Uterus (tissue), 3 donors: ENCODE measurements at regions not wholly inside any gene's neighbourhood (a gene's known extent, or its start where the extent isn't known, plus 50 kb on each side); places are given as distances from the start of the nearest gene placed in this dataset.

Experiments
- DNase-seq, 2 donors: peaks; one replicate each; pipeline ENCODE4 v3.0.0-alpha.2; 2019 to 2020
- H3K27ac ChIP-seq, 2 donors: fragments of 200-600 bp; sonication (generic); 1 replicate in 1 of 2; 2 replicates in 1 of 2; pipeline ENCODE4 v1.5.1; 2016 to 2018
- H3K27me3 ChIP-seq, 2 donors: fragments of 200-600 bp; sonication (generic); one replicate each; pipeline ENCODE4 v1.5.1; 2018 to 2019; ENCODE audit warnings: control low read depth in 1 of 2
- H3K36me3 ChIP-seq, 2 donors: fragments of 200-600 bp; sonication (generic); one replicate each; pipeline ENCODE4 v1.5.1; 2019; ENCODE audit warnings: control low read depth in 1 of 2
- H3K4me1 ChIP-seq, 2 donors: fragments of 200-600 bp; sonication (generic); one replicate each; pipeline ENCODE4 v1.5.1; 2018 to 2019; ENCODE audit warnings: control low read depth in 1 of 2
- H3K4me3 ChIP-seq, 2 donors: fragments of 200-600 bp; sonication (generic); 1 replicate in 1 of 2; 2 replicates in 1 of 2; pipeline ENCODE4 v1.5.1; 2018 to 2019; ENCODE audit warnings: mild to moderate bottlenecking in 1 of 2
- H3K9me3 ChIP-seq, 2 donors: fragments of 200-600 bp; sonication (generic); one replicate each; pipeline ENCODE4 v1.5.1; 2019; ENCODE audit warnings: control low read depth in 1 of 2
- POLR2A ChIP-seq, 2 donors: fragments of 450-650 bp; IDR thresholded peaks; one replicate each; pipeline ENCODE4 v1.6.1; 2016; ENCODE audit warnings: antibody characterized with exemption in 2 of 2, mild to moderate bottlenecking in 1 of 2, moderate library complexity in 1 of 2
- intact Hi-C: fragments of 100-400 bp; cut with DNase I; formaldehyde crosslinking; loops from one replicate; pipeline ENCODE4 v1.15.1; 2023; ENCODE audit warnings: low total_unique reads
- TF ChIP-seq, protein P1 (sequence below), 4 experiments: fragments of 200-600 bp in 2 of 4; fragments of 450-650 bp in 2 of 4; sonication (generic) in 2 of 4; IDR thresholded peaks; one replicate each; pipeline ENCODE4 v1.5.1; 2016 to 2019; ENCODE audit warnings: antibody characterized with exemption in 4 of 4, mild to moderate bottlenecking in 2 of 4, moderate library complexity in 1 of 4
- donor health status: DM: yes; HTN: yes; CAD: no.

GRCh38 chr7:47678641-47679380 is 96.9 kb upstream of the TNS3 start:
- no peaks in the 10 kb centered on the region for H3K9me3 ChIP-seq
- H3K4me3 ChIP-seq: no peak overlapping the region
- H3K27me3 ChIP-seq: no peaks in the 10 kb centered on the region
- H3K36me3 ChIP-seq: no peaks in the 10 kb centered on the region
- TF ChIP-seq, protein P1, sequence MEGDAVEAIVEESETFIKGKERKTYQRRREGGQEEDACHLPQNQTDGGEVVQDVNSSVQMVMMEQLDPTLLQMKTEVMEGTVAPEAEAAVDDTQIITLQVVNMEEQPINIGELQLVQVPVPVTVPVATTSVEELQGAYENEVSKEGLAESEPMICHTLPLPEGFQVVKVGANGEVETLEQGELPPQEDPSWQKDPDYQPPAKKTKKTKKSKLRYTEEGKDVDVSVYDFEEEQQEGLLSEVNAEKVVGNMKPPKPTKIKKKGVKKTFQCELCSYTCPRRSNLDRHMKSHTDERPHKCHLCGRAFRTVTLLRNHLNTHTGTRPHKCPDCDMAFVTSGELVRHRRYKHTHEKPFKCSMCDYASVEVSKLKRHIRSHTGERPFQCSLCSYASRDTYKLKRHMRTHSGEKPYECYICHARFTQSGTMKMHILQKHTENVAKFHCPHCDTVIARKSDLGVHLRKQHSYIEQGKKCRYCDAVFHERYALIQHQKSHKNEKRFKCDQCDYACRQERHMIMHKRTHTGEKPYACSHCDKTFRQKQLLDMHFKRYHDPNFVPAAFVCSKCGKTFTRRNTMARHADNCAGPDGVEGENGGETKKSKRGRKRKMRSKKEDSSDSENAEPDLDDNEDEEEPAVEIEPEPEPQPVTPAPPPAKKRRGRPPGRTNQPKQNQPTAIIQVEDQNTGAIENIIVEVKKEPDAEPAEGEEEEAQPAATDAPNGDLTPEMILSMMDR (IDR thresholded peaks at IDR 0.05): no peak
- no peak for TF ChIP-seq POLR2A (IDR thresholded peaks at IDR 0.05)
- intact Hi-C loops: no loop called here
- H3K27ac ChIP-seq: no peak overlapping the region
- H3K4me1 ChIP-seq: no peaks in the 10 kb centered on the region
- no peak for DNase-seq

- Histone ChIP-seq H3K9me3 (no peaks in the 10 kb centered on the region), H3K36me3 (no peaks in the 10 kb centered on the region), H3K27me3 (no peaks in the 10 kb centered on the region), H3K27ac (no peak overlapping the region), H3K4me1 (no peaks in the 10 kb centered on the region), H3K4me3 (no peak overlapping the region)
- intact Hi-C loops: no loop called here
- DNase-seq: no peak
- no peak for TF ChIP-seq POLR2A (IDR thresholded peaks at IDR 0.05)
- TF ChIP-seq, protein P1 (IDR thresholded peaks at IDR 0.05): no peak
These were observed 95.8 kb upstream of the TNS3 start for GRCh38 chr7:47677664-47678063.

DNA sequence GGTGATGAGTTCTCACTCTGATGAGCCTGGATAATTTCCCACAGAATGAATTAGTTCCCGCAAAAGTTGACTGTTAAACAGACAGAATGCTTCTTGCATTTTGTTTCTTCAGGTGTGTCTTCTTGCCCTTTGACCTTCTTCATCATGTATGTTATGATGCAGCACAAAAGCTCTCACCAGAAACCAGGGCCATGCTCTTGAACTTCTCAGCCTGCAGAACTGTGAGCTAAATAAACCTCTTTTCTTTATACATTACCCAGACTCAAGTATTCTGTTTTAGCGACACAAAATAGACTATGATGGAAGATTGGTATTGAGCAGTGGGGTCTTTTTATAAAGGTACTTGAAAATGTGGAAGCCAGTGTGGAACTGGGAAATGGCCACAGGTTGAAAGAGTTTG is 95.2 kb upstream of the TNS3 start:
- TF ChIP-seq POLR2A (IDR thresholded peaks at IDR 0.05): no peak
- TF ChIP-seq, protein P1 (IDR thresholded peaks at IDR 0.05): no peak
- intact Hi-C loops: no loop called here

DNA sequence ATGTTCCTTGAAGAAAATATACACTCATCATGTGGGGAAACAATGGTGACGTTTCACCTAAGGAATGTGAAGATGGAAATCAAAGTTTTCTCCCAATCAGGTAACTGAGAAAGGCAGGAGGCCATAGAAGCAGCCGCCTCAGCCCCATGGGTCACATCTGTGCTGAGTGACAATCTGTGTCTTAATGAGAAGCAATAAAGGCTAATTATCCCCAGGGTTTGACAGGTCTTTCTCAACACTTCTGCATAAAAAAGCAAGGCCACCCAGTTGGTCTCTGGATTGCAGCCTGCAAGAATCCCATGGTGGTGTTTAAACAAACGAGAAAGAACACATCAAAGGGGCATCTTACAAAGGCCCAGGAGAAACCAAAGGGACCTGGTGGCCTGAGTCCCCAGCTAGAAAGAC is 91.1 kb upstream of the TNS3 start:
- Histone ChIP-seq H3K36me3 (no peaks in the 10 kb centered on the region), H3K27ac (no peak overlapping the region), H3K27me3 (no peaks in the 10 kb centered on the region), H3K4me1 (no peaks in the 10 kb centered on the region), H3K4me3 (no peak overlapping the region), H3K9me3 (no peaks in the 10 kb centered on the region)
- intact Hi-C loops: no loop called here
- TF ChIP-seq POLR2A (IDR thresholded peaks at IDR 0.05): no peak
- TF ChIP-seq, protein P1 (IDR thresholded peaks at IDR 0.05): no peak
- no peak for DNase-seq

More for the DNA sequence above, 95.2 kb upstream of the TNS3 start:
- Histone ChIP-seq H3K36me3 (no peaks in the 10 kb centered on the region), H3K4me1 (no peaks in the 10 kb centered on the region), H3K27ac (no peak overlapping the region), H3K27me3 (no peaks in the 10 kb centered on the region), H3K9me3 (no peaks in the 10 kb centered on the region), H3K4me3 (no peak overlapping the region)
- no peak for DNase-seq

DNA sequence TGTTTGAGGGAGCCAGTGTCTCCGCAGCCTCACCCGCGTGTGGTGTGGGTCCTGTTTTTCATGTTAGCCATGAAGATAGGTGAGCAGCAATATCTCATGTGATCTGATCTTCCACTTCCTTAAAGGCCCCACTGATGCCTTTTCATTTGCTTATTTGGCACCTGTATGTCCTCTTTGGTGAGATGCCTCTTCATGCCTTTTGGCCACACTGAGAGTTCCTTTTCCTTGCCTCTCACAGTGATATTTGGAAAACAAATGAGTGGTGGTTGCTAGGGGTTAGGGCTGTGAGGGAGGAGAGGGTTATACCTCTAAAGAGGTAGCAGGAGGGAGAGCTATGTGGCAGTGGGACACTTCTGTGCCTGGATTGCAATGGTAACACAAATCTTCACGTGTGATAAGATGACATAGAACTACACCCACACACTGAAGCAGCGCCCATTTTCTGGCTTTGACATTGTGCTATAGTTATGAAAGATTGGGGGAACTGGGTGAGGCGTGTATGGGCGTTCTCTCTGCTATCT is 90.4 kb upstream of the TNS3 start:
- intact Hi-C loops: no loop called here
- Histone ChIP-seq H3K9me3 (no peaks in the 10 kb centered on the region), H3K4me3 (no peak overlapping the region), H3K36me3 (no peaks in the 10 kb centered on the region), H3K27me3 (no peaks in the 10 kb centered on the region), H3K4me1 (no peaks in the 10 kb centered on the region), H3K27ac (no peak overlapping the region)
- no peak for DNase-seq
- TF ChIP-seq, protein P1 (IDR thresholded peaks at IDR 0.05): no peak
- no peak for TF ChIP-seq POLR2A (IDR thresholded peaks at IDR 0.05)
